ENCODE measurements at regions not wholly inside any gene's neighbourhood (a gene's known extent, or its start where the extent isn't known, plus 50 kb on each side); places are given as distances from the start of the nearest gene placed in this dataset.

- no peak for TF ChIP-seq CTCF (IDR thresholded peaks at IDR 0.05)
- TF ChIP-seq EZH2phosphoT487 (IDR thresholded peaks at IDR 0.05) = no peak
- TF ChIP-seq EZH2 (IDR thresholded peaks at IDR 0.05) = no peak
Observed at GRCh38 chr1:94646141-94646643, 104.6 kb upstream of the F3 start.
